CD1c-positive myeloid dendritic cell (primary cell): ENCODE measurements at regions not wholly inside any gene's neighbourhood (a gene's known extent, or its start where the extent isn't known, plus 50 kb on each side); places are given as distances from the start of the nearest gene placed in this dataset.
"Not testable (repeated sequence)": the region's sequence is repeated elsewhere in the genome, so short reads cannot be mapped to it uniquely, and the experiment has no call there.

Experiments
- DNase-seq: peaks from one replicate; pipeline ENCODE4 v3.0.0-alpha.2; 2016; ENCODE audit errors: extremely low spot score

GRCh38 chr2:144771348-144771747 lies 251.4 kb upstream of the ZEB2 start:
- DNase-seq: no peak

GRCh38 chr2:144770616-144771230 lies 250.8 kb upstream of the ZEB2 start:
- DNase-seq: no peak

- not testable (repeated sequence) for DNase-seq
Observed at GRCh38 chr2:144760939-144761338, 241.0 kb upstream of the ZEB2 start.

- no peak for DNase-seq
Observed at GRCh38 chr2:144759746-144760145, 239.8 kb upstream of the ZEB2 start.

- not testable (repeated sequence) for DNase-seq
Observed at GRCh38 chr2:144758196-144758595, 238.3 kb upstream of the ZEB2 start.

DNA sequence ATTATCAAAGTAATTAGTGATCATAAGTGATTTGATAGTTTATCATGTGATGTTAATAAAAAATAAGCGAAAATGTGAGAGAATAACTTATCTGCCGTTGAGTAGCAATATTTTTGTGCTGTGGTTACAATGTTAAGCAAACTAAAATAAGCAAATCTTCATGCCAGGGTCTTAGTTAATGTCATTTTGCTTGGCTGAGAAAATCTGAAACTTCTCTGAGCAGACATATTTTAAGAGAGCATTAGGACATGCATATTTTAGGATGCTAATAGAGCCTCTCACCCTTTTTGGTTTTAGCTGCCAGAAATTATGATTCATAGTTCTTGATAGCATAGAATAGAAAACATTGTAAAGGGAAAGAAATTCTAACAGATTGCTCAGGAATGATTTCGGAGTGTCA lies 233.5 kb upstream of the ZEB2 start:
- DNase-seq: no peak

DNA sequence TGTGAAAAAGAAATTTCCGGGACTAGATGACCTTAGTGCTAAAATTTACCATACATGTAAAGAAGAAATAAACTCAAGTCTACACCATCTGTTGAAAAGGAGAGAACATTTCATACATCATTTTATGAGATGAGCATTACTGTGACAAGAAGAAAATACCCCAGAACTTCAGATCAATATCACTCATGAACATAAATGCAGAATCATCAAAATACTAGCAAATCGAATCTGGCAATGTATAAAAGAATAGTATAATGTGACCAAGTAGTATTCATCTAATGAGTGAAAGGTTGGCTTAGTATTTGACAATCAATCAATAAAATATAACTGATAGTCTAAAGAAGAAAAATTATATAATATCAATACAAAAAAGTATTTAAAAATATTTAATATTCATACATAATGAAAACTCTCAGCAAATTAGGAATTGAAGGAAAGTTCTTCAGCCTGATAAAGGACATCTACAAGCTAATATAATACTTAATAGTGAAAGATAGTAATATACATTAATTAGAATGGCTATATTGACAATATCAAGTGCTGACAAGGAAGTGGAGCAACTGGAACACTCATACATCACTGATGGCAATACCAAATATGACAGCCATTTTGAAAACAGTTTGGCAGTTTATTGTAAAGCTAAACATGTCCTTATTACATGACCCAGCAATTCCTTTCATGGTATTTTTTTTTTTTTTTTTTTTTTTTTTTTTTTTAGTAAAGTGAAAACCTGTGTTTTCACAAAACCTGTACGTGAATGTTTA lies 231.4 kb upstream of the ZEB2 start:
- DNase-seq: no peak

DNA sequence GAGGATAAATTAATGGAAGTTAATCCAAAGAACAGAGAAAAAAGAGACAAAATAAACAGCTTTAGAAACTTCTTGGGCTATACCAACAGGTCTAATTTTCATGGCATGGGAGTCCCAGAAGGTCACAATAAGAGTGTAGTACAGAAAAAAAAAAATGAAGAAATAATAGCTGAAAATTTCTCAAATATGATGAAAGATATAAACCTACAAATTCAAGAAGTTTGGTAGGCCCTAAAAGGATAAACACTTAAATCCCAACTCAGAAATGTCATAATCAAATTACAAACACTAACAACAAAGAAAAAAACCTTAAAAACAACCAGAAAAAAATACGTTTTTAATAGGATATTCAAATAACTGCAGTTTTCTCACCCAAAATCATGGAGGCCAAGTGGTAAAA lies 229.3 kb upstream of the ZEB2 start:
- no peak for DNase-seq

DNA sequence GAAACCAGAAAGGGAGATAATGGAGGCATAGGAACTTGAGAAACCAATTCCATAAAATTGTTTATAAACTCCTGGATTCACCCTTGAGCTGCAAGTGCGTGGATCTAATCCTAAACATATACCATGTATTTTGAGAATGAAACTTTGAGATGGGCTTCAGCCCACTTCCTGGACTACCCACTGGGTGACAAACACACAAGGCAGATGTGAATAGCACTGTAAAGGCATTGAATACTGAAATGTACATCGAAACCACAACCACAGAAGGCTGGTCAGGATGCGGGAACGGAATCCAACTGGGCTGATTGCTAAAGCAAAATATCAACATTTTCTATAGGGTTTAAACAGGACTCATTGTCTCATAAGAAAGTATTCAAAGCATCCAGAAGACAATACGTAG lies 228.5 kb upstream of the ZEB2 start:
- DNase-seq: no peak

DNA sequence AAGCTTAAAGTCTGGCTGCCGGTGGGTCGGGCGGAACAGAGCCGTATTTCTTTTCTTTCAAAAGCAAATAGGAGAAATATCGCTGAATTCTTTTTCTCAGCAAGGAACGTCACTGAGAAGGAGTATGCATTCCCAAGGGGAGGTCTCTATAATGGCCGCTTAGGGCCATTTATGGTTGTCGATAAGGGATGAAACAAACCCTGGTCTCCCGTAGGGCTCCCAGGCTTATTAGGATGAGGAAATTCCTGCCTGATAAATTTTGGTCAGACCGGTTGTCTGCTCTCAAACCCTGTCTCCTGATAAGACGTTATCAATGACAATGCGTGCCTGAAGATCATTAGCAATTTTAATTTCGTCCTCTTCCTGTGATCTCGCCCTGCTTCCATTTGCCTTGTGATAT lies 227.7 kb upstream of the ZEB2 start:
- DNase-seq: no peak

DNA sequence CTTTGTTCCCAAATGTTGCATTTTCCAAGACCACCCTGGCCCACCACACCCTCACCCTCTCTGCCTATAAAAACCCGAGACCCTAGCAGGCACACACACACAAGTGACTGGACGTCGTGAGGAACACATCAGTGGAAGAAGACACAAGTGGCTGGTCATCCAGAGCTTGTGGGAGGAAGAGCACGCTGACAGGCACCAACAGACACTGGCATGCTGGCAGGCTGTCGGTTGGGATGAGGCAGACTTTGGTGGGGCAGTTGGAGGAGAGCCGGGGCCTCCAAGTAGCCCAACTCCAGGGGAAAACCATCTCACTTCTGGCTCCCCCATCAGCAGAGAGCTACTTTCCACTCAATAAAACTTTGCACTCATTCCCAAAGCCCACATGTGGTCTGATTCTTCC lies 225.5 kb upstream of the ZEB2 start:
- DNase-seq: no peak

DNA sequence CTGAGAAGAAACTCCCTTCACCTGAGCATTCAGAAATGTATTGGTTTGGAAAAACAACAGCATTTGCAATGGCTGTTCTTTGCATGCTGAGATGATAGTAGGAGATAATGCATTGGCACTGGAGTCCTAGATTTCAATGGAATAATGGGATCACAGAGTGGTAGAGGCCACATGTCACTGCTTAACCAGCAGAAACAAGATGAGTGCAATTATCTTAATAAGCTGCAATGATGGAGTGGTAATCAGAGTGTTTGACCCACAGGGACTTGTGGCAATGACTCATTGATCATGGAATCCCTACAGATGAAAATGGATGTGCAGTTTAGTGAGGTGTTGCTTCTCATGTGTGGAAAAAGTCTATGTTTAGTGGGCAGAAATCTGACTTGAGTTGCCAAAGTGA lies 218.8 kb upstream of the ZEB2 start:
- no peak for DNase-seq

DNA sequence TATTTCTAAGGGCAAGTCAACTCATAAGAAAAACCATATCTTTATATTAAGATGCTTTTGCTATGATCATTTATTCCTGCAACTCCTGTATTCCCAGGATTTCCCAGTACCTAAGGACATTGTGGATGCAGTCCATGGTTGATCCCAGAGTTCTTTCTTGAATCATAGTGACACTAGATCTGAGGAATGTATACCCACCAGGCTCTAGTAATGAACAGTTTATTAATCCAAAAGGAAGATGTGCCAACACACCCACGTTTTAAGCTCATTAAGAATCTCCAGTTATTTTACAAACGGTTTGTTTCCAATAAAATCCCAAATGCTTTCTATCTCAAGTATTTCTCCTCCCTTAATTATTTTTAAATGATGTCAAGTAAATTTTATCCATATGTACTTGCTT lies 210.8 kb upstream of the ZEB2 start:
- no peak for DNase-seq

DNA sequence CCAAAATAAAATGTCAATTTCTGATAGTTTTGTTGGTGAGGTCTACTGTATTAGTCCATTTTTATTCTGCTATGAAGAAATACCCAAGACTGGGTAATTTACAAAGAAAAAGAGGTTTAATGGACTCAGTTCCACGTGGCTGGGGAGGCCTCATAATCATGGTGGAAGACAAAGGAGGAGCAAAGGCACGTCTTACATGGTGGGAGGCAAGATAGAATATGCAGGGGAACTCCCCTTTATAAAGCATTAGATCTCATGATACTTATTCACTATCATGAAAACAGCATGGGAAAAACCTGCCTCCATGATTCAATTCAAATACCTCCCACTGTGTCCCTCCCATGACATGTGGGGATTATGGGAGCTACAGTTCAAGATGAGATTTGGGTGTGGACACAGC lies 204.5 kb upstream of the ZEB2 start:
- not testable (repeated sequence) for DNase-seq

DNA sequence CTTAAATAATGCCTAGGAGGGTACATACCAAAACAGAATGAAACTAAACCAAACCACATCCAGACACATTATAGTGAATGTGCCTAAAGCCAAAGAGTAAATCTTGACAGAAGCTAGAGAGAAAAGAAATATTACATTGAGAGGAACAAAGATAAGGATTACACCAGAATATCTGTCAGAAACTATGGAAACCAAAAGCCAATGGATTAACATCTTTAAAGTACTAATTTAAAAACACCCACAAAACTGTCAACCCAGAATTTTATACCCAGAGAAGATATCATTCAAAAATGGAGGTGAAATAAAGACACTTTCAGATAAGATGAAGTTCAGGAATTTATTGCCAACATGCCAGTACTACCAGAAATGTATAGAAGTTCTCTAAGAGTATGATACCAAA lies 198.5 kb upstream of the ZEB2 start:
- no peak for DNase-seq

DNA sequence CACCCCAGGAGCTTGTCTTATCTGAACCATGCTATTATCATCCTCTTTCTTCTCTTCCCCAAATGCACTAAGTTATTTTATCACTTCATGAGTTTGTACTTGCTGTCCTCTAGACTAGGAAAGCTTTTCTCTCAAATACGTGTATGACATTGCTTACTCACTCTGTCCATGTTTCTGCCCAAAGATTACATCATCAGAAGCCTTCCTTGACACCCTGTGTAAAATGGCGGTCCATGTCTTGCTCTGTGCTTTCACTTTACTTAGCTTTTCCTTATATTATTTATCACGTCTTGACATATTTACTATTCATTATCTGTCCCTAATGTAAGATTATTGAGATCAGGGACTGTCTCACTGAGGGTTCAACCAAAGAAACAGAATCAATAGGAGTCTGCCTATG lies 196.1 kb upstream of the ZEB2 start:
- no peak for DNase-seq

DNA sequence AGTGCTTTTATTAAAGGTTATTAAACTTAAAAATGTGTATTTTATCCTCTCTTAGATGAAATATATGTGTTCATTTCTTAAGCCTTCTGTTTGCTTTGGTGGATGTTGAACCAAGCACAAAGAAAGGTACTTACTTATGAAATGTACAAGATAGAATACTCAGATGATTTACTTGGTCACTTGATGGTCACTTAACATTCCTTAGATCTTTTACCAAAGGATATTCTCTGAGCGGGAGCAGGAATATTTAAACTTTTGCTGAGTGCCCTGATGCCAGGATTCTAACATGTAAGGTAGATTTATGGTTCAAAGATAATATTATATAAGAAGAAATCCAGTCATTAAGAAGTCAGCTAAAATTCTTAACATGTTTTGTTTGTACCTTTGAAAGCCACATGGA lies 193.5 kb upstream of the ZEB2 start:
- no peak for DNase-seq

DNA sequence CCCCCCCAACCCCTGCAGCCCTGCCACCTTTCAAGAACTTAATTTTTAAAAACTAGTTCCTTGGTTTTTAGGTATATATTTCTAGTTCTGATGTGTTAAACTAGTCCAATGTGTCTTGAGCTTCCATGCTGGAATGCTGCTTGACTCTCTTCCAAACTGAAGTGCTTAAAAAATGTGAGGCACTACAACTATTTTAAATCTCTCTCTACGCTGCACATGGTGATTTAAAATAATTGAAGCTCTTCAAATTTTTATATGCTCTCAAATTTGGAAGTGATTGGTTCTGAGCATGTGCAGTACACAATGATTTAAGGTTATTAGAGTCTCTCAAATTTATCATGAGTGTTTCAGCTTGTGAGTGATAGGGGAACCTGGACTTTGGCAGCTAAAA lies 192.6 kb upstream of the ZEB2 start:
- no peak for DNase-seq

DNA sequence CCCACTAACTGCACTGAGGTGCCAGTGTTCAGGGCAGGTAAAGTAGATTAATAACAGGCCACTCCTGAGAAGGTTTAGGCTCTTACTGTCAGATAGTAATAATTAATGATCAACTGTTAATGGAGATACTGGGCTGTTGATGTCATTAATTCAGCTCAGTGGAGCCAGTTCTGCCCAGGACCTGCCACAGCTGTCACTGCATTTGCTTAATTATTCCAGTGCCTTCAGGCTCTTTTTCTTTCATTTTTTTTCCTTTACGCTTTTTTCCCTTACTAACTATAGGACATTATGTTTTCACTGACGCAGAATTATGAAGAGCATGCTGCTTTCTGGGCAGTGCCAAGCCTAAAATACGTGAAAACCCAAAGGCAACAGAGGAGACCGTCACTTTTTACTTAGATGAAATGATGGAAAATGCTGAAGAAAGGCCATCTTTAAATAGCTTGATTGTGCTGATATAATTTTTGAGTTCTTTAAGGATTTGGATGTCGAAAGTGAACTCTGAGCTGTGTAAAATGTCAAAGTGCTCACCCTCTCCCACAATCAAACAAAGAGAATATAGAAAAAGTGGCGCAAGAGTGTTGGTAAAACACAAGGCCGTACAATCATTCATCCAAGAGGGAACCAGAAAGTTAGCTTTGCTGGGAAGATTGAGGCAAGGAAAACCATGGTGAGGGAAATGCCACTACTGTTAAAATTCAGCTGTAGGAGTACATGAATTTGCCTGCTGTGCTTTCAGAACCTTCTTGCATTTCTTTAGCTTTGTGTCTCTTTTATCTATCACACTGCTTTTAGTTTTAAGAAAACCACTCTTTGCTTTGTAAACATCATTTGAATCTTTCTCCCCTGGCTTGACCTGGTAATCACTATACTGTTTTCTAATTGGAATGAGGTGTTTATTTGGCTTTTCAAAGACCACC lies 192.0 kb upstream of the ZEB2 start:
- DNase-seq: no peak

- no peak for DNase-seq
Observed at GRCh38 chr2:144711084-144711483, 191.2 kb upstream of the ZEB2 start.

DNA sequence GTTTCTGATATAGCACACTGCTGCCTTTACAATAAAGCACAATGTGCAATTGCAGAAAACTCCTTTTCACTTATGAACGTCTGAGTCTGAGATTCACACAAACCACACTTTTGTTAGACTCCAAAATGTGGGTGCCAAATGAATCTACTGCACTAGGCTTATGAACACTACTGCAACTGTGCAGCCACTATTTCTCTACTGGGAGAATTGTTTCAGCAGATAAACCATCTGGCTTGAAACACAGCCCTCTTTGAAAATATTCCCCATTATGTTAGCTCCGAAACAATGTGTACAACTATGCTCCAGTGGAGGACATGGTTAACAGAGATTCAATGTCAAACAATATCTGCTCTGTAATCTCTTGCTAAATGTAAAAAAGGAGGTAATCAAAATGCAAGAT lies 188.7 kb upstream of the ZEB2 start:
- DNase-seq: no peak

- DNase-seq: no peak
Observed at GRCh38 chr2:144707736-144708326, 187.9 kb upstream of the ZEB2 start.
